HCT116 (cell line): ENCODE measurements at regions not wholly inside any gene's neighbourhood (a gene's known extent, or its start where the extent isn't known, plus 50 kb on each side); places are given as distances from the start of the nearest gene placed in this dataset.

ENCODE experiments used
- ATAC-seq: fragments of 200-7000 bp; cut with Tn5 transposase; 2 replicates; pipeline ENCODE4 v1.9.1; 2020; ENCODE audit warnings: mild to moderate bottlenecking, moderate library complexity
- BruUV-seq: library from RNA; stranded (reverse); fragments of 400-500 nt; replicated peaks from 2 replicates; lab custom pipeline; 2021; lab: Mats Ljungman, UMichigan
- CTCF ChIA-PET: fragments of 300-600 bp; sonication (Branson Sonifier 250); formaldehyde crosslinking; loops from one replicate; lab custom pipeline; 2021; ENCODE audit warnings: antibody characterized with exemption; lab: Charles Lee
- POLR2A ChIA-PET: fragments of 300-600, 350-600 bp; sonication (Branson Sonifier 250); formaldehyde crosslinking; loops from one replicate; lab custom pipeline; 2021; ENCODE audit warnings: antibody characterized with exemption; lab: Charles Lee
- RAD21 ChIA-PET, 2 experiments: fragments of 300-600 bp; sonication (Branson Sonifier 250); formaldehyde crosslinking; loops; one replicate each; lab custom pipeline; 2023; ENCODE audit warnings: low total read pairs in 2 of 2; ENCODE audit not compliant: uncharacterized antibody in 2 of 2, unreplicated experiment in 2 of 2, low non-redundant PET in 1 of 2; lab: Charles Lee
- DNase-seq: peaks from one replicate; pipeline ENCODE4 v3.0.0-alpha.2; 2010; ENCODE audit warnings: low read depth, low spot score
- H2AFZ ChIP-seq: fragments of 200-600 bp; shearing (Covaris generic), sonication (generic); 2 replicates; pipeline ENCODE4 v1.6.1; 2017; ENCODE audit warnings: low read depth, mixed run types, mixed read lengths, antibody characterized with exemption, low read length; ENCODE audit not compliant: poor library complexity, severe bottlenecking
- H3K27ac ChIP-seq: 2 replicates; pipeline ENCODE4 v1.5.1; 2012; ENCODE audit warnings: low read depth, low read length
- H3K27me3 ChIP-seq: fragments of 200-600 bp; sonication (generic); 2 replicates; pipeline ENCODE4 v1.6.1; 2016; ENCODE audit warnings: mixed run types, low read length, mixed read lengths; ENCODE audit not compliant: insufficient read depth
- H3K36me3 ChIP-seq, 2 experiments: fragments of 200-500 bp in 1 of 2; fragments of 200-600 bp in 1 of 2; sonication (Bioruptor generic) in 1 of 2; sonication (generic) in 1 of 2; 2 replicates each; pipeline versions ENCODE4 v1.5.1 to v1.6.1; 2014 to 2016; ENCODE audit warnings: low read length in 2 of 2, inconsistent platforms in 1 of 2, mixed read lengths in 1 of 2, mixed run types in 1 of 2; ENCODE audit not compliant: insufficient read depth in 2 of 2, control insufficient read depth in 1 of 2
- H3K4me1 ChIP-seq, 2 experiments: fragments of 200-600 bp in 1 of 2; sonication (generic) in 1 of 2; 2 replicates each; pipeline versions ENCODE4 v1.5.1 to v1.6.1; 2012 to 2017; ENCODE audit warnings: low read length in 2 of 2, inconsistent platforms in 1 of 2, mild to moderate bottlenecking in 1 of 2, mixed read lengths in 1 of 2, mixed run types in 1 of 2, moderate library complexity in 1 of 2; ENCODE audit not compliant: insufficient read depth in 2 of 2, control insufficient read depth in 1 of 2
- H3K4me2 ChIP-seq: fragments of 200-600 bp; sonication (generic); 2 replicates; pipeline ENCODE4 v1.6.1; 2017; ENCODE audit warnings: mixed run types, low read length, mixed read lengths
- H3K4me3 ChIP-seq, 2 experiments: fragments of 200-600 bp in 1 of 2; sonication (generic) in 1 of 2; replicated peaks in 1 of 2; 2 replicates each; pipeline ENCODE4 v1.5.1; 2011 to 2016; ENCODE audit warnings: low read length in 2 of 2, control low read depth in 1 of 2, low read depth in 1 of 2, mild to moderate bottlenecking in 1 of 2, mixed read lengths in 1 of 2, mixed run types in 1 of 2
- H3K79me2 ChIP-seq: fragments of 200-600 bp; sonication (generic); 2 replicates; pipeline ENCODE4 v1.6.1; 2017; ENCODE audit warnings: mild to moderate bottlenecking, mixed run types, low read length, moderate library complexity, mixed read lengths; ENCODE audit not compliant: insufficient read depth
- H3K9ac ChIP-seq: fragments of 200-600 bp; sonication (generic); 2 replicates; pipeline ENCODE4 v1.6.1; 2016; ENCODE audit warnings: low read length, mixed read lengths
- H3K9me2 ChIP-seq: fragments of 200-600 bp; sonication (generic), shearing (Covaris generic); 2 replicates; pipeline ENCODE4 v1.6.1; 2017; ENCODE audit warnings: mixed run types, mild to moderate bottlenecking, moderate library complexity; ENCODE audit not compliant: insufficient read depth
- H3K9me3 ChIP-seq, 2 experiments: fragments of 200-500 bp in 1 of 2; fragments of 200-600 bp in 1 of 2; sonication (Bioruptor generic) in 1 of 2; sonication (generic) in 1 of 2; 2 replicates each; pipeline ENCODE4 v1.6.1; 2014 to 2017; ENCODE audit warnings: low read length in 2 of 2, mixed read lengths in 2 of 2, inconsistent platforms in 1 of 2, low read depth in 1 of 2, mild to moderate bottlenecking in 1 of 2, mixed run types in 1 of 2, moderate library complexity in 1 of 2; ENCODE audit not compliant: control insufficient read depth in 1 of 2, insufficient read depth in 1 of 2
- H4K20me1 ChIP-seq: fragments of 200-600 bp; sonication (generic), shearing (Covaris generic); 2 replicates; pipeline ENCODE4 v1.6.1; 2017; ENCODE audit warnings: mixed run types, mild to moderate bottlenecking, moderate library complexity; ENCODE audit not compliant: insufficient read depth
- CBX3 ChIP-seq: IDR thresholded peaks from 2 replicates; pipeline ENCODE4 v1.6.1; 2012; ENCODE audit warnings: low read depth
- EGR1 ChIP-seq: IDR thresholded peaks from 2 replicates; pipeline ENCODE4 v1.6.1; 2012; ENCODE audit warnings: low read depth
- EZH2 ChIP-seq: fragments of 200-600 bp; sonication (generic); IDR thresholded peaks from 2 replicates; pipeline ENCODE4 v1.6.1; 2017; ENCODE audit warnings: antibody characterized with exemption, mixed run types
- EZH2phosphoT487 ChIP-seq: fragments of 200-600 bp; IDR thresholded peaks from 2 replicates; pipeline ENCODE4 v1.6.1; 2018; ENCODE audit warnings: antibody characterized with exemption, borderline replicate concordance
- FOSL1 ChIP-seq: IDR thresholded peaks from 2 replicates; pipeline ENCODE4 v1.6.1; 2012; ENCODE audit warnings: low read depth
- JUND ChIP-seq: IDR thresholded peaks from 2 replicates; pipeline ENCODE4 v1.6.1; 2012
- POLR2AphosphoS5 ChIP-seq: IDR thresholded peaks from 2 replicates; pipeline ENCODE4 v1.6.1; 2011; ENCODE audit warnings: mild to moderate bottlenecking, low read depth, low read length, moderate library complexity
- SIN3A ChIP-seq: IDR thresholded peaks from 2 replicates; pipeline ENCODE4 v1.6.1; 2012; ENCODE audit warnings: low read depth
- SRF ChIP-seq: IDR thresholded peaks from 2 replicates; pipeline ENCODE4 v1.6.1; 2012; ENCODE audit warnings: low read depth
- TCF7L2 ChIP-seq: IDR thresholded peaks from 2 replicates; pipeline ENCODE4 v1.7.0; 2011; ENCODE audit warnings: borderline replicate concordance, inconsistent platforms; ENCODE audit not compliant: insufficient read depth, insufficient read length; ENCODE audit errors: extremely low read depth
- intact Hi-C: fragments of 100-400 bp; cut with micrococcal nuclease; formaldehyde crosslinking; loops from 2 replicates; pipeline ENCODE4 v1.10.0; 2022
- TF ChIP-seq, protein P1 (sequence below): IDR thresholded peaks from 2 replicates; pipeline ENCODE4 v1.6.1; 2012; ENCODE audit warnings: low read depth

GRCh38 chr6:154926366-154926765, 68.7 kb upstream of the TIAM2 start:
- Histone ChIP-seq H2AFZ (no peak overlapping the region), H3K9me3 (no peaks in the 10 kb centered on the region), H3K4me2 (no peak overlapping the region), H3K9ac (no peak overlapping the region), H3K27me3 (no peaks in the 10 kb centered on the region), H3K27ac (no peak overlapping the region), H4K20me1 (no peaks in the 10 kb centered on the region), H3K36me3 (no peaks in the 10 kb centered on the region), H3K4me3 (no peak overlapping the region), H3K4me1 (peaks cover under 1 to 2% of the 10 kb centered on the region in 2 experiments; a peak in 3 of 4 replicates), H3K79me2 (no peaks in the 10 kb centered on the region), H3K9me2 (no peaks in the 10 kb centered on the region)
- CTCF ChIA-PET, result interaction anchor here (0.9 to 1.1 kb wide), 2 partner anchors 251 to 322 kb away, joined by 3 to 4 read pairs; no protein-coding TSS in a partner anchor
- BruUV-seq, result no TSS peak
- RAD21 ChIA-PET, result no interaction called here
- POLR2A ChIA-PET, result no interaction called here
- intact Hi-C loops, result loop anchor here (5.0 kb wide), 1 partner anchor 59 kb away; no protein-coding TSS in a partner anchor
- ATAC-seq (no peak), DNase-seq (no peak)
- no peak for TF ChIP-seq EGR1
- no peak for TF ChIP-seq TCF7L2
- no peak for TF ChIP-seq JUND
- no peak for TF ChIP-seq EZH2phosphoT487
- TF ChIP-seq CBX3, result no peak
- no peak for TF ChIP-seq SRF
- TF ChIP-seq SIN3A, result no peak
- TF ChIP-seq, protein P1, sequence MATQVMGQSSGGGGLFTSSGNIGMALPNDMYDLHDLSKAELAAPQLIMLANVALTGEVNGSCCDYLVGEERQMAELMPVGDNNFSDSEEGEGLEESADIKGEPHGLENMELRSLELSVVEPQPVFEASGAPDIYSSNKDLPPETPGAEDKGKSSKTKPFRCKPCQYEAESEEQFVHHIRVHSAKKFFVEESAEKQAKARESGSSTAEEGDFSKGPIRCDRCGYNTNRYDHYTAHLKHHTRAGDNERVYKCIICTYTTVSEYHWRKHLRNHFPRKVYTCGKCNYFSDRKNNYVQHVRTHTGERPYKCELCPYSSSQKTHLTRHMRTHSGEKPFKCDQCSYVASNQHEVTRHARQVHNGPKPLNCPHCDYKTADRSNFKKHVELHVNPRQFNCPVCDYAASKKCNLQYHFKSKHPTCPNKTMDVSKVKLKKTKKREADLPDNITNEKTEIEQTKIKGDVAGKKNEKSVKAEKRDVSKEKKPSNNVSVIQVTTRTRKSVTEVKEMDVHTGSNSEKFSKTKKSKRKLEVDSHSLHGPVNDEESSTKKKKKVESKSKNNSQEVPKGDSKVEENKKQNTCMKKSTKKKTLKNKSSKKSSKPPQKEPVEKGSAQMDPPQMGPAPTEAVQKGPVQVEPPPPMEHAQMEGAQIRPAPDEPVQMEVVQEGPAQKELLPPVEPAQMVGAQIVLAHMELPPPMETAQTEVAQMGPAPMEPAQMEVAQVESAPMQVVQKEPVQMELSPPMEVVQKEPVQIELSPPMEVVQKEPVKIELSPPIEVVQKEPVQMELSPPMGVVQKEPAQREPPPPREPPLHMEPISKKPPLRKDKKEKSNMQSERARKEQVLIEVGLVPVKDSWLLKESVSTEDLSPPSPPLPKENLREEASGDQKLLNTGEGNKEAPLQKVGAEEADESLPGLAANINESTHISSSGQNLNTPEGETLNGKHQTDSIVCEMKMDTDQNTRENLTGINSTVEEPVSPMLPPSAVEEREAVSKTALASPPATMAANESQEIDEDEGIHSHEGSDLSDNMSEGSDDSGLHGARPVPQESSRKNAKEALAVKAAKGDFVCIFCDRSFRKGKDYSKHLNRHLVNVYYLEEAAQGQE, result no peak
- TF ChIP-seq POLR2AphosphoS5, result no peak
- no peak for TF ChIP-seq FOSL1
- no peak for TF ChIP-seq EZH2
